Liver (tissue), 8 donors: ENCODE measurements at regions not wholly inside any gene's neighbourhood (a gene's known extent, or its start where the extent isn't known, plus 50 kb on each side); places are given as distances from the start of the nearest gene placed in this dataset.

Experiments used
- DNase-seq: peaks from one replicate; pipeline ENCODE4 v3.0.0-alpha.2; 2017; ENCODE audit warnings: low spot score
- H3K27ac ChIP-seq, 2 donors: one replicate each; pipeline ENCODE4 v1.7.0; 2013; ENCODE audit warnings: inconsistent platforms in 2 of 2, low read length in 2 of 2, control low read depth in 1 of 2, low read depth in 1 of 2, mild to moderate bottlenecking in 1 of 2
- H3K27me3 ChIP-seq, 4 donors: one replicate each; pipeline versions ENCODE4 v1.6.1 to v1.7.0; 2013; ENCODE audit warnings: low read length in 3 of 4, inconsistent platforms in 1 of 4, mild to moderate bottlenecking in 1 of 4, moderate library complexity in 1 of 4; ENCODE audit not compliant: control insufficient read depth in 4 of 4, insufficient read depth in 4 of 4
- H3K36me3 ChIP-seq, 4 donors: one replicate each; pipeline versions ENCODE4 v1.6.1 to v1.7.0; 2013; ENCODE audit warnings: low read length in 3 of 4, mild to moderate bottlenecking in 3 of 4, low read depth in 1 of 4, moderate library complexity in 1 of 4; ENCODE audit not compliant: control insufficient read depth in 4 of 4, insufficient read depth in 3 of 4
- H3K4me1 ChIP-seq, 4 donors: one replicate each; pipeline versions ENCODE4 v1.6.1 to v1.7.0; 2013; ENCODE audit warnings: low read length in 3 of 4, mild to moderate bottlenecking in 3 of 4, moderate library complexity in 1 of 4; ENCODE audit not compliant: control insufficient read depth in 4 of 4, insufficient read depth in 4 of 4
- H3K4me3 ChIP-seq, 3 donors: one replicate each; pipeline versions ENCODE4 v1.6.1 to v1.7.0; 2013; ENCODE audit warnings: low read length in 3 of 3, control low read depth in 1 of 3, low read depth in 1 of 3, mild to moderate bottlenecking in 1 of 3
- H3K9ac ChIP-seq, 2 donors: one replicate each; pipeline ENCODE4 v1.7.0; 2013; ENCODE audit warnings: low read length in 2 of 2, mild to moderate bottlenecking in 2 of 2, moderate library complexity in 2 of 2, control low read depth in 1 of 2, low read depth in 1 of 2
- H3K9me3 ChIP-seq, 4 donors: one replicate each; pipeline versions ENCODE4 v1.6.1 to v1.7.0; 2013; ENCODE audit warnings: low read length in 3 of 4; ENCODE audit not compliant: control insufficient read depth in 4 of 4
- EGR1 ChIP-seq, 2 donors: IDR thresholded peaks; 2 replicates each; pipeline ENCODE4 v1.6.1; 2016 to 2018; ENCODE audit warnings: antibody characterized with exemption in 2 of 2, low read depth in 2 of 2
- FOXA1 ChIP-seq: IDR thresholded peaks from 2 replicates; pipeline ENCODE4 v1.6.1; 2016; ENCODE audit warnings: antibody characterized with exemption
- FOXA2 ChIP-seq: IDR thresholded peaks from 2 replicates; pipeline ENCODE4 v1.6.1; 2016; ENCODE audit warnings: antibody characterized with exemption
- GABPA ChIP-seq, 2 donors: IDR thresholded peaks in 1 of 2; conservative IDR thresholded peaks in 1 of 2; 2 replicates each; pipeline ENCODE4 v1.6.1; 2016; ENCODE audit warnings: antibody characterized with exemption in 2 of 2, mild to moderate bottlenecking in 1 of 2, moderate library complexity in 1 of 2
- HNF4A ChIP-seq, 2 donors: conservative IDR thresholded peaks; 2 replicates each; pipeline ENCODE4 v1.6.1; 2016; ENCODE audit warnings: antibody characterized with exemption in 2 of 2, mild to moderate bottlenecking in 2 of 2
- HNF4G ChIP-seq: IDR thresholded peaks from 2 replicates; pipeline ENCODE4 v1.6.1; 2016; ENCODE audit warnings: antibody characterized with exemption
- JUND ChIP-seq, 2 donors: IDR thresholded peaks; 2 replicates each; pipeline ENCODE4 v1.6.1; 2016; ENCODE audit warnings: antibody characterized with exemption in 2 of 2
- MAX ChIP-seq: IDR thresholded peaks from 2 replicates; pipeline ENCODE4 v1.6.1; 2016; ENCODE audit warnings: antibody characterized with exemption
- NR2F2 ChIP-seq: IDR thresholded peaks from 2 replicates; pipeline ENCODE4 v1.6.1; 2016; ENCODE audit warnings: antibody characterized with exemption
- RAD21 ChIP-seq, 2 donors: IDR thresholded peaks; 2 replicates each; pipeline ENCODE4 v1.6.1; 2016; ENCODE audit warnings: antibody characterized with exemption in 2 of 2, mild to moderate bottlenecking in 2 of 2
- REST ChIP-seq: IDR thresholded peaks from 2 replicates; pipeline ENCODE4 v1.6.1; 2016; ENCODE audit warnings: antibody characterized with exemption, mild to moderate bottlenecking
- RXRA ChIP-seq, 2 donors: IDR thresholded peaks; 2 replicates each; pipeline ENCODE4 v1.6.1; 2017 to 2018; ENCODE audit warnings: antibody characterized with exemption in 2 of 2, mild to moderate bottlenecking in 1 of 2
- SP1 ChIP-seq: IDR thresholded peaks from 2 replicates; pipeline ENCODE4 v1.6.1; 2018; ENCODE audit warnings: antibody characterized with exemption, mild to moderate bottlenecking
- TAF1 ChIP-seq: conservative IDR thresholded peaks from 2 replicates; pipeline ENCODE4 v1.6.1; 2016; ENCODE audit warnings: antibody characterized with exemption, mild to moderate bottlenecking
- YY1 ChIP-seq: IDR thresholded peaks from 2 replicates; pipeline ENCODE4 v1.6.1; 2016; ENCODE audit warnings: antibody characterized with exemption, mild to moderate bottlenecking
- ZBTB33 ChIP-seq: IDR thresholded peaks from 2 replicates; pipeline ENCODE4 v1.6.1; 2016; ENCODE audit warnings: antibody characterized with exemption
- WGBS: extraction: QIAGEN DNeasy Blood & Tissue Kit; methylation state at CpG from one replicate; pipeline ENCODE4 v1.1.7; 2013; 5-methylcytosine and 5-hydroxymethylcytosine counted together
- TF ChIP-seq, protein P1 (sequence below): fragments of 150-350 bp; IDR thresholded peaks from 2 replicates; pipeline ENCODE4 v1.5.1; 2017; ENCODE audit warnings: improper control_type of control experiment, low read depth, low read length; ENCODE audit not compliant: missing input control
- TF ChIP-seq, protein P2 (sequence below): IDR thresholded peaks from 2 replicates; pipeline ENCODE4 v1.6.1; 2016; ENCODE audit warnings: antibody characterized with exemption
- donor health status: healthy.
- donor health status: healthy.
- donor health status: healthy.
- donor health status: healthy.
- donor health status: healthy.

DNA sequence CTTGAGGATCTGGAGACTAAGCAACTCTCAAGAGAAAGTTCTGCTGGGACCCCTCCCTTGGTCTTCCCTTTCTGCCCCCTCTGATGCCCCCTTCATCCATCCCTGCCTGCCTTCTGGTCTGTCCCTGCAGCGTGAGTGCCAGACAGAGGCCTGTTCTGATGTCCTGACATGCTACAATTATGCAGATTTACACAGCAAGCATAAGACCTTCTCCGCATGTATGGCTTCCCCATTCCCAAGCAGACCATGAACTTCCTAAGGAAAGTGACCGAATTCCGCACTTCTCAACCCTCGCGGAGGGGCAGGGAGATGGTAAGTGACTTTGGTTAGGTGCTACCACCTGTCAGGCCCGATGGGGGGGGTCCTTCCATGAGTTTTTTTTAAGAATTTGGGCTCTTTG, 150.1 kb upstream of the SDK2 start:
- H3K9me3 ChIP-seq = no peaks in the 10 kb centered on the region
- WGBS = 93% methylated on average over 7 of the region's 7 CpGs
- no peaks in the 10 kb centered on the region for H3K36me3 ChIP-seq
- no peak overlapping the region for H3K27ac ChIP-seq
- H3K4me3 ChIP-seq = no peak overlapping the region
- TF ChIP-seq, protein P1, sequence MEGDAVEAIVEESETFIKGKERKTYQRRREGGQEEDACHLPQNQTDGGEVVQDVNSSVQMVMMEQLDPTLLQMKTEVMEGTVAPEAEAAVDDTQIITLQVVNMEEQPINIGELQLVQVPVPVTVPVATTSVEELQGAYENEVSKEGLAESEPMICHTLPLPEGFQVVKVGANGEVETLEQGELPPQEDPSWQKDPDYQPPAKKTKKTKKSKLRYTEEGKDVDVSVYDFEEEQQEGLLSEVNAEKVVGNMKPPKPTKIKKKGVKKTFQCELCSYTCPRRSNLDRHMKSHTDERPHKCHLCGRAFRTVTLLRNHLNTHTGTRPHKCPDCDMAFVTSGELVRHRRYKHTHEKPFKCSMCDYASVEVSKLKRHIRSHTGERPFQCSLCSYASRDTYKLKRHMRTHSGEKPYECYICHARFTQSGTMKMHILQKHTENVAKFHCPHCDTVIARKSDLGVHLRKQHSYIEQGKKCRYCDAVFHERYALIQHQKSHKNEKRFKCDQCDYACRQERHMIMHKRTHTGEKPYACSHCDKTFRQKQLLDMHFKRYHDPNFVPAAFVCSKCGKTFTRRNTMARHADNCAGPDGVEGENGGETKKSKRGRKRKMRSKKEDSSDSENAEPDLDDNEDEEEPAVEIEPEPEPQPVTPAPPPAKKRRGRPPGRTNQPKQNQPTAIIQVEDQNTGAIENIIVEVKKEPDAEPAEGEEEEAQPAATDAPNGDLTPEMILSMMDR = no peak
- no peak for TF ChIP-seq FOXA1
- no peak for TF ChIP-seq RXRA (IDR thresholded peaks at IDR 0.05)
- no peak for TF ChIP-seq FOXA2
- TF ChIP-seq RAD21 (IDR thresholded peaks at IDR 0.05) = no peak
- no peak for TF ChIP-seq TAF1
- no peak for TF ChIP-seq NR2F2
- no peak for TF ChIP-seq YY1
- no peak for TF ChIP-seq EGR1 (IDR thresholded peaks at IDR 0.05; ENCODE audit: low read depth in 2 of 2)
- no peak for TF ChIP-seq JUND (IDR thresholded peaks at IDR 0.05)
- no peak overlapping the region for H3K9ac ChIP-seq
- no peak for DNase-seq
- H3K4me1 ChIP-seq = peaks cover 15 to 44% (median 36%) of the 10 kb centered on the region in 4 donors
- no peaks in the 10 kb centered on the region for H3K27me3 ChIP-seq

DNA sequence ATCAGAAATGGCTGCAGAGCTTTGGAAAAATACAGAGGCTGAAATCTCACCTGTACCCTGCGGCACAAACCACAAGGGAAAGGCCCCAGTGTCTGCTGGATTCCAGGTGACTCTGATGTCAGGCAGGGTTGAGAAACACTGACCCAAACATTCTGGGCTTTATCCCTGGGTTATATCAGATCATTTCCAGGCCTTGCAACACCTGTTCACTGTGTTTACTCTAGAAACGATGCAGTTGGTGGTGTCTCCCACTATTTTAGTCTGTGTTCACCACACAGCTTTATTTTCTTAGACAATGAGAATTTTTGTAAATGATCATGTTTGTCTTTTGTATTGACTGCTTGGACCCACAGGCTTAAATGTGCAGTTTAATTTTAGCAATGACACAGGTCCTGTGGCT, 151.5 kb upstream of the SDK2 start:
- Histone ChIP-seq H3K27ac (peak overlapping the region; percentile 89 to 93), H3K4me1 (peaks cover 15 to 44% (median 36%) of the 10 kb centered on the region in 4 donors), H3K9ac (peak overlapping the region in 1 of 2 donors; percentile 55), H3K27me3 (no peaks in the 10 kb centered on the region), H3K9me3 (no peaks in the 10 kb centered on the region), H3K4me3 (no peak overlapping the region), H3K36me3 (no peaks in the 10 kb centered on the region)
- no peak for DNase-seq
- WGBS = 33% methylated on average over 2 of the region's 2 CpGs
- TF ChIP-seq RAD21 (IDR thresholded peaks at IDR 0.05) (peak; percentile 62 to 64), JUND (IDR thresholded peaks at IDR 0.05) (peak in 1 of 2 donors; percentile 88), EGR1 (IDR thresholded peaks at IDR 0.05; ENCODE audit: low read depth in 2 of 2) (peak in 1 of 2 donors; percentile 67), HNF4G (peak; percentile 38), GABPA (IDR thresholded peaks at IDR 0.05 in 1 of 2, conservative IDR thresholded peaks at IDR 0.05 in 1 of 2) (no peak), FOXA2 (peak; percentile 96), HNF4A (conservative IDR thresholded peaks at IDR 0.05) (peak; percentile 79 to 92), REST (peak; percentile 91), MAX (peak; percentile 75), ZBTB33 (peak; percentile 68), FOXA1 (peak; percentile 91), NR2F2 (peak; percentile 34), RXRA (IDR thresholded peaks at IDR 0.05) (peak; percentile 91 to 95), SP1 (peak; percentile 87), YY1 (peak; percentile 74), TAF1 (no peak)
- TF ChIP-seq, protein P1 = peak; percentile 12
- TF ChIP-seq, protein P2, sequence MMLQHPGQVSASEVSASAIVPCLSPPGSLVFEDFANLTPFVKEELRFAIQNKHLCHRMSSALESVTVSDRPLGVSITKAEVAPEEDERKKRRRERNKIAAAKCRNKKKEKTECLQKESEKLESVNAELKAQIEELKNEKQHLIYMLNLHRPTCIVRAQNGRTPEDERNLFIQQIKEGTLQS = peak; percentile 53
